ENCODE measurements at regions not wholly inside any gene's neighbourhood (a gene's known extent, or its start where the extent isn't known, plus 50 kb on each side); places are given as distances from the start of the nearest gene placed in this dataset.

GRCh38 chr15:62584301-62585235 is 419.5 kb upstream of the C2CD4B start:
- H3K9me3 ChIP-seq (ENCODE audit: low read depth, low read length, poor library complexity, severe bottlenecking) = no peaks in the 10 kb centered on the region
- peaks cover 9% of the 10 kb centered on the region for H3K4me1 ChIP-seq (ENCODE audit: insufficient read depth, low read length, poor library complexity, severe bottlenecking)
- no peaks in the 10 kb centered on the region for H3K36me3 ChIP-seq (ENCODE audit: insufficient read depth, low read length, poor library complexity, severe bottlenecking)
- DNase-seq (ENCODE audit: low spot score) = no peak
- no TSS peak for BruUV-seq (replicated peaks)
- TF ChIP-seq CTCF (conservative IDR thresholded peaks at IDR 0.05; ENCODE audit: low read depth, low read length) (no peak), EZH2 (IDR thresholded peaks at IDR 0.05; ENCODE audit: borderline replicate concordance, low read depth, low read length, poor library complexity, severe bottlenecking) (no peak)
- ChIA-PET CTCF (no interaction called here), POLR2A (ENCODE audit: low non-redundant PET) (interaction anchor here (0.6 kb wide), 1 partner anchor 11 kb away, joined by 3 read pairs; no protein-coding TSS in a partner anchor)
- H3K4me3 ChIP-seq (ENCODE audit: low read depth, low read length, poor library complexity, severe bottlenecking) = no peak overlapping the region
- H3K27ac ChIP-seq (ENCODE audit: low read depth, low read length, poor library complexity, severe bottlenecking) = no peak overlapping the region
- H3K27me3 ChIP-seq (replicated peaks; ENCODE audit: insufficient read depth, low read depth, low read length, poor library complexity) = no peaks in the 10 kb centered on the region
- intact Hi-C loops (cut with micrococcal nuclease; ENCODE audit: unreplicated experiment) = no loop called here

GRCh38 chr15:62588938-62589670 is 424.0 kb upstream of the C2CD4B start:
- Histone ChIP-seq H3K27me3 (replicated peaks; ENCODE audit: insufficient read depth, low read depth, low read length, poor library complexity) (no peaks in the 10 kb centered on the region), H3K4me3 (ENCODE audit: low read depth, low read length, poor library complexity, severe bottlenecking) (no peak overlapping the region), H3K9me3 (ENCODE audit: low read depth, low read length, poor library complexity, severe bottlenecking) (no peaks in the 10 kb centered on the region), H3K4me1 (ENCODE audit: insufficient read depth, low read length, poor library complexity, severe bottlenecking) (peaks cover 13% of the 10 kb centered on the region), H3K27ac (ENCODE audit: low read depth, low read length, poor library complexity, severe bottlenecking) (no peak overlapping the region), H3K36me3 (ENCODE audit: insufficient read depth, low read length, poor library complexity, severe bottlenecking) (no peaks in the 10 kb centered on the region)
- TF ChIP-seq CTCF (conservative IDR thresholded peaks at IDR 0.05; ENCODE audit: low read depth, low read length) = no peak
- no peak for TF ChIP-seq EZH2 (IDR thresholded peaks at IDR 0.05; ENCODE audit: borderline replicate concordance, low read depth, low read length, poor library complexity, severe bottlenecking)
- CTCF ChIA-PET = interaction anchor here (0.7 kb wide), 1 partner anchor 459 kb away, joined by 4 read pairs; no protein-coding TSS in a partner anchor
- DNase-seq (ENCODE audit: low spot score) = peak; percentile 61
- no TSS peak for BruUV-seq (replicated peaks)
- intact Hi-C loops (cut with micrococcal nuclease; ENCODE audit: unreplicated experiment) = no loop called here
- POLR2A ChIA-PET (ENCODE audit: low non-redundant PET) = no interaction called here

- Histone ChIP-seq H3K9me3 (ENCODE audit: low read depth, low read length, poor library complexity, severe bottlenecking) (no peaks in the 10 kb centered on the region), H3K4me1 (ENCODE audit: insufficient read depth, low read length, poor library complexity, severe bottlenecking) (peaks cover 13% of the 10 kb centered on the region), H3K27ac (ENCODE audit: low read depth, low read length, poor library complexity, severe bottlenecking) (no peak overlapping the region), H3K4me3 (ENCODE audit: low read depth, low read length, poor library complexity, severe bottlenecking) (no peak overlapping the region), H3K27me3 (replicated peaks; ENCODE audit: insufficient read depth, low read depth, low read length, poor library complexity) (no peaks in the 10 kb centered on the region), H3K36me3 (ENCODE audit: insufficient read depth, low read length, poor library complexity, severe bottlenecking) (no peaks in the 10 kb centered on the region)
- intact Hi-C loops (cut with micrococcal nuclease; ENCODE audit: unreplicated experiment) = no loop called here
- POLR2A ChIA-PET (ENCODE audit: low non-redundant PET) = no interaction called here
- CTCF ChIA-PET = no interaction called here
- TF ChIP-seq CTCF (conservative IDR thresholded peaks at IDR 0.05; ENCODE audit: low read depth, low read length) = no peak
- no peak for TF ChIP-seq EZH2 (IDR thresholded peaks at IDR 0.05; ENCODE audit: borderline replicate concordance, low read depth, low read length, poor library complexity, severe bottlenecking)
- BruUV-seq (replicated peaks) = no TSS peak
- DNase-seq (ENCODE audit: low spot score) = no peak
Measured at GRCh38 chr15:62591842-62592838, 427.1 kb upstream of the C2CD4B start.

Data from A673 (cell line).